GM13977 (cell line): ENCODE measurements at regions not wholly inside any gene's neighbourhood (a gene's known extent, or its start where the extent isn't known, plus 50 kb on each side); places are given as distances from the start of the nearest gene placed in this dataset.

Experiments
- DNase-seq: peaks from one replicate; pipeline ENCODE4 v3.0.0; 2012; ENCODE audit warnings: low spot score
- in situ Hi-C: fragments of 300-500 bp; cut with MboI; formaldehyde crosslinking; loops from one replicate; pipeline ENCODE4 v1.12.0; 2022; ENCODE audit warnings: low sequenced_read_pairs, low pct_unique_long_range_greater_than_20kb, mixed read lengths, inconsistent platforms; ENCODE audit not compliant: unreplicated experiment
- TF ChIP-seq, protein P1 (sequence below): IDR thresholded peaks from 2 replicates; pipeline ENCODE4 v1.5.1; 2012; ENCODE audit warnings: mild to moderate bottlenecking, control low read depth; ENCODE audit not compliant: insufficient read depth; ENCODE audit errors: extremely low read depth, missing control alignments

DNA sequence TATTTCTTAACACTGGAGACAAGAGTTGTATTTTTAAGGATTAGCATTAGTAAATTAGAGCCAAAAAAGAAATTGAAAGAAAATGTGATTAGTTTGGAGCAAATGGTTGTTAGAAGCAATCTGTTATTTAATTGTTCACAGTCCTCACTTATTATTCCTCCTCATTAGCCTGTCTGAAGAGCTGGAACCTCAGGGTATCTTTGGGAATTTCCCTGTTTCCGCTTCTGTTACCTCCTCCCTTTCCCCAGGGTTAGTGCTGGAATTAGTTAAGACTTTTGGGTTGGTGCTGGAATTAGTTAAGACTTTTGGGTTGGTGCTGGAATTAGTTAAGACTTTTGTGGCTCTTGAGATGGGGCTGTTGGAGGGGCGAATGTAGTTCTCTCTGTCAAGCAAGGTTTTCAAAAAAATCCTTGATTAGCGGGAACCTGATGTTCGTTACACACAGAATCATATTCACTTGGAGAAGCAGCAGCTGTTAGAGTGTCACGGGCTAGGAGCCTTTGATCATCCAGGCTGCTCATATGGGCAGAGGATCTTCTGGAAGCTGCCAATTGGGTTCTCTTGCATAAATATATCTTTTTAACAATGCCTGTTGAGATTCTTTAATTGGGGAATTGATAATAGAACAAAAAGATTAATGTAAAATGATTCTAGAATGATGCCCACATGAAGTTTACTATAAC is 251.0 kb upstream of the NPSR1 start:
- TF ChIP-seq, protein P1, sequence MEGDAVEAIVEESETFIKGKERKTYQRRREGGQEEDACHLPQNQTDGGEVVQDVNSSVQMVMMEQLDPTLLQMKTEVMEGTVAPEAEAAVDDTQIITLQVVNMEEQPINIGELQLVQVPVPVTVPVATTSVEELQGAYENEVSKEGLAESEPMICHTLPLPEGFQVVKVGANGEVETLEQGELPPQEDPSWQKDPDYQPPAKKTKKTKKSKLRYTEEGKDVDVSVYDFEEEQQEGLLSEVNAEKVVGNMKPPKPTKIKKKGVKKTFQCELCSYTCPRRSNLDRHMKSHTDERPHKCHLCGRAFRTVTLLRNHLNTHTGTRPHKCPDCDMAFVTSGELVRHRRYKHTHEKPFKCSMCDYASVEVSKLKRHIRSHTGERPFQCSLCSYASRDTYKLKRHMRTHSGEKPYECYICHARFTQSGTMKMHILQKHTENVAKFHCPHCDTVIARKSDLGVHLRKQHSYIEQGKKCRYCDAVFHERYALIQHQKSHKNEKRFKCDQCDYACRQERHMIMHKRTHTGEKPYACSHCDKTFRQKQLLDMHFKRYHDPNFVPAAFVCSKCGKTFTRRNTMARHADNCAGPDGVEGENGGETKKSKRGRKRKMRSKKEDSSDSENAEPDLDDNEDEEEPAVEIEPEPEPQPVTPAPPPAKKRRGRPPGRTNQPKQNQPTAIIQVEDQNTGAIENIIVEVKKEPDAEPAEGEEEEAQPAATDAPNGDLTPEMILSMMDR = no peak
- in situ Hi-C loops = no loop called here
- no peak for DNase-seq

DNA sequence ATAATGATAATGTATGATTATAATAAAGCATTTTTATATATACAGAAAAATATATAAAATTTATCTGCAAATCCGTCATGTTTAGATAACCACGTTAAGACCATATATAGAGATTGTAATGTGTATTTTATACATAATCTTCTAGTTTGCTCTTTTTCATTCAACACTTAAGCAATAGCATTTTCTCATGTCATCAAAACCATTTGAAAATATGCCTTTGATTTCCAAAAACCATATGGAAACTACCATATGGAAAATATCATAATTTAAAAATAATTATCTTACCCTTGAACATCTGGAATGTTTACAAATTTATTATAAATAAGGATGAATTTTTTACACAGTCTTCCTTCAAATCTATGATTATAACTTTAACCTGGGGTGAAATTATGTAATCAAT is 250.4 kb upstream of the NPSR1 start:
- TF ChIP-seq, protein P1 = no peak
- DNase-seq = no peak
- in situ Hi-C loops = no loop called here

DNA sequence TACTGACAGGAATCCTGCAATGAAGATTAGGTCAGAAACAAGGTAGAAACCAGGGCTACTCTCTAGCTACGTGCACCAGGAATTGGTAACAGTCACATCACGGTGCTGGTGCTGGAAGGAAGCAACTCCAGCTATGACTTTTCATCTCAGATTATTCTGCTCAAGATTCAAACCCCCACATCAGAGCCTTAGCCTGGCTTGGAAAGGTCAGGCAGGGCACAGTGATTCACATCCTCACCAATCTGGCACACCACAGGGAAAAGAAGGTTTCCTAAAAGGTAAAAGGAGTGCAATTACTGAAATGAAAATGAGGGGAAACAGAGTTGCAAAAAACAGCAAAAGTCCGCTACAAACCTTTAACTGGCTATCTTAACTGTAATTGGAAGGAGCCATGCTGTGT is 240.2 kb upstream of the NPSR1 start:
- no peak for DNase-seq
- in situ Hi-C loops = no loop called here
- TF ChIP-seq, protein P1 = no peak

DNA sequence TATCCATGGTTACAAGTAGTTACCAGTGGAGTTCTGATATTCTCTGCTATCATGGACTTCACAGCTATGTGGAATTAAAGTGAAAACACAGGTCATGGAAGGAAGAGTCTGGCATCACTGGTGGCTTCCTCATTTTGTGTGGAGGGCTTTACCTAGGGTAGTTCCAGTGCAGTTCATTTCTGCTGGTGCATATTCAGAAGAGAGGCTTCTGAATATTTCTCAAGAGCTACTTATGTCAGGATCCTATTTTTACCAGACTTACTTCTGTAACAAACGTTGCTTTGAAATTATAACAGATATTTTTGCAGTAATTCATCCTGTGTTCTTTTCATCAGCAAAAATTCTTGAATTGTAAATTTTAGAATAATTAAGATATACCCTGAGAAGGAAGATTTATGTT is 236.5 kb upstream of the NPSR1 start:
- no peak for DNase-seq
- TF ChIP-seq, protein P1 = no peak
- in situ Hi-C loops = no loop called here

DNA sequence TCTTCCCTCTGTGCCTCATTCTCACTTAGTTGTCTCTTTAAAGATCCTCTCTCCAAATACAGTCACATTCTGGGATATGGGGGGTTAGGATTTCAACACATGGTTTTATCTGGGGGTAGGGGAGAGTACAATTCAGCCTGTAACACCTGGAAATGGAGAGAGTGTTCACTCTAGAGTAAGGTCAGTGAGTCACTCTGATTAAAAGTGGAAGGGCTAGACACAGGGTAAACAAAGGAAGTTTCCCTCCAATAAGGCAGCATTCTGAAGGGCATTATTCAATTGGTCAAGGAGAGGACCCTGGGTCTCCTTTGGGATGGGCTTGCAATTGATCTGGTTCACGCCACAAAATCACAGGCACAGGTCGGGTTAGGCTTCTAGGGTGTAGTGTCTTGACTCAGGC is 232.8 kb upstream of the NPSR1 start:
- DNase-seq = no peak
- in situ Hi-C loops = no loop called here
- TF ChIP-seq, protein P1 = no peak

DNA sequence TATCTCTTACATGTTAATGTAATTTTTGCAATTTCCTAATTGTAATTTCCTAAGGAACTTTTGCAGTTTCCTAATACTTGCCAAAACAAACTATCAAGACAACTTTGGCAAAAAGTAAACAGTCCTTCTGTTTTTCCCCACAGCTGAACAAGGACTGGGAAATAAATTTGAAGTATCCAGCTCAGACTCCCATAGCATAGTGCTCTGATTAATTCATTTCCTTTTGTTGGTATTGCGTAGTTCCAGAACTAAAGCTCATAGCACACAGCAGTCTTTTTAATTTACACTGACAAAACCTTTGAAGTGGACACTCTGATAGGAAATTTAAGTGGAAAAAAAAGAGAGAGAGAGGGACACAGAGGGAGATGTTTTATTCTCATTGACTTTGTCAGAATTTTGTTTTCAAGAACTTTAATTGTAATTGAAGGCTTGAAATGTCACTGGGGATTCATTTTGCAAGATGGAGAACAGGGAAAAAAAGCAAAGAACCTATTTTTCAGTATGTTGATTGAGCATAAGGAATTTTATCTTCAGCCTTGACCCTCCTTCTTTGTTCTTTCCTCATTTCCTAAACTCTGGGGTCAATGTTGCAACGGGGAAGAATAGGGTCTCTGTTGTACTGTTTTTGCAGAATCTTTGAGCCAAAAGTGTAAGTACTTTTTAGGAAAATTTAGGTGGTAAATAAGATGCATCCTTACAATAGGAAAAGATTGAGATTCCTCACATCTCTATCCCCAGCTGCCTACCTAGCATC is 232.2 kb upstream of the NPSR1 start:
- DNase-seq = no peak
- in situ Hi-C loops = no loop called here
- TF ChIP-seq, protein P1 = no peak
